D721Med (cell line): ENCODE measurements at regions not wholly inside any gene's neighbourhood (a gene's known extent, or its start where the extent isn't known, plus 50 kb on each side); places are given as distances from the start of the nearest gene placed in this dataset.

ENCODE experiments used
- DNase-seq: peaks from one replicate; pipeline ENCODE4 v3.0.0; 2011; ENCODE audit warnings: low spot score; ENCODE audit not compliant: insufficient read length
- FAIRE-seq: peaks from 2 replicates; lab custom pipeline; 2011; peaks lifted over from hg19 to GRCh38; lab: Jason Lieb, UNC
- CTCF ChIP-seq: IDR thresholded peaks from 2 replicates; pipeline ENCODE4 v1.5.1; 2012; ENCODE audit warnings: mild to moderate bottlenecking, control low read depth; ENCODE audit not compliant: insufficient read depth; ENCODE audit errors: missing control alignments

DNA sequence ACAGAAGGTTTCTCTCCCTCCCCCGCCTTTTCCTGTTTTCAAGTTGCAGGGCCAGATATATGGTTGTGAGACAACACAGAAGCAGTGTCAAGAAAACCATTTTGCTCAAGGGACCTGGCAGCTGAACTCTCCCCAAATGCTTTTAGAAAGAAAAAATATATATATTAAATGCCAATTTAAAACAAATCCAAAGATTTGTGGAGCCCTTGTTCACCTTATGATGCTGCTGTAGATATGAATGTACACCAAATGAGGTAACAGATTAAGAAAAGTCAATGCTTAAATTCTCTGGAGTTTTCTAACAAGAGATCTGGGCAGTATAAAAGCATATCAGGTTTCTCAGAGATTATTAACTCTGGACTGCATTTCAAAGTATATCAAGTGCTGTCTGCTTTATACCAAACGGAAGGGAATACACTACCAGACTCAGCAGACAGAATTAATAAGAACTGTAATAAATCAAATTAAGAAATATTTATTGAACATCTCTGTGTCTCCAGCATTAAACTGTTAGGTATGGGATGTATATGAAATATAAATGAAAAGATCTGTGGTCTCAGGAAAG lies 357.5 kb downstream of the HDGFL1 start:
- no peak for TF ChIP-seq CTCF
- FAIRE-seq (no peak), DNase-seq (no peak)

DNA sequence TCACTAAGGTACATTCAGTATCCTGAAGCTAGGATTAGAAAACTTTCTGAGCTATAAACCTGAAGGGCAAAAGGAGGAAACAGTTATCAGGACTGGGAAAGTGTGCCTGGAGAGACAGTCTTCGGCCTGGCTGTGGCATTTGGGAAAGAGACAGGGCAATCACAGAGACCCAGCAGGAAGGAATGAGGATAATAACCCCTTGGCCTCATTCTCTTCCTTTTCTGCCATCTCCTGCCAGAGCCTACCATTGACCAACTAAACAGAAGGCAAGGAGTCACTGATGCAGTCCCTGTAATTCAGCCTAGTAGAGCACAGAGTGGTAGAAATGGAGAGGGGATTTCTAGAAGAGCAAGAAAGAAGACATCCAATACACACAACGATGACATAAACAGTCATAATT lies 359.4 kb downstream of the HDGFL1 start:
- no peak for TF ChIP-seq CTCF
- DNase-seq: no peak
- no peak for FAIRE-seq

DNA sequence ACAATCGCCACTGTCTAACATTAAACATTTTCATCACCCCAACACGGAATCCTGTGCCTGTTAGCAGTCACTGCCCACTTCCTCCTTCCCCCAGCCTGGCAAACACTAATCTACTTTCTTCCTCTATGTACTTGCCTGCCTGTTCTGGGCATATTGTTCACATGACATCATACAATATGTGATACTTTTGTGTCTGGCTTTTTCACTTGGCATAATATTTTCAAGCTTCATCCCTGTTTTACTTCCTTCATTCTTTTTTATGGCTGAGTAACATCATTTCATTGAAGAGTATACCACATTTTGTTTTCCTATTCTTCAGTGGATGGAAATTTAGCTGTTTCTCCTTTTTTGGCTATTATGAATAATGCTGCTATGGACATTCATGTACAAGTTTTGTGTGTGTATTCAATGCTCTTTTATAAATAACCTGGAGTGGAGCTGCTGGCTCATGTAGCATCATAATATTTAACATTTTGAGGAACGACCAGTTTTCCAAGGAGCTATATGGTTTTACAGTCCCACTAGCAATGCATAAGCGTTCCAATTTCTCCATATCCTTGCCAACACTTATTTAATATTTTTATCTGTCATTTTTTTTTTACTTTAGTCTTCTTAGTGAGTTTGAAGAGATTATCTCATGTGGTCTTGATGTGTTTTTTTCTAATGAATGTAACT lies 360.1 kb downstream of the HDGFL1 start:
- TF ChIP-seq CTCF: no peak
- FAIRE-seq: peak; percentile 78
- DNase-seq: no peak

DNA sequence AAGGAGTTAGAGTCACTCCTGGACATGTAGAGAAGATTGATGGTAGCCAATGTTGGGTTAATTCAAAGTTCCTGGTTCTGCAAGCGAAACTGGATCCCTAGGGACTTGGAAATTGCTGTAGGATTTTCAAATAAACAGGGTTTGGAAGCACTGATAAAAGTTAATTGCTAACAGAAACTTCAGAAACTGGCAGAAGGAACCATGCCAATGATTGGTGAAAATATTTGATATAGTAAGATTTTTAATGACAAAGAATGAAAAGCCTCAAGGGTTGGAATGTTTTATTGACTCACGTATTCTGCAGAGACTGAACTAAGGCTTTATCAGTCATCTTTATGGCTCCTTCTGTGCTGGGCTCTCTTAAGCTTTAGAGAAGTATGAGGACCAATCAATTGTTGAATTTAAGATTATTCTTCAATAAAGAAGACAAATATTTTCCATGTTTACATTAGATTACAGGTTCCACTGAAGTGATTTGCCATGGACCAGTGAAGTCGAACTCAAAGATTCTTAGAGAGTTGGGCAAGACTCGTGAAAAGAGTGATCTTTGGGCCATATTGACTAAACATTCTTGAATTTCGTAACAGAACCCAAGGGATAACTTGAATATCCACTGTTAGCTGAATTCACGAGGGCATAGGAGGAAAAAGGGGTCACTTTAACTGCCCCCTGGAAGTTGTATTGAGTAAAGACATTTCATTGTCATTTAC lies 371.4 kb downstream of the HDGFL1 start:
- DNase-seq: no peak
- no peak for FAIRE-seq
- no peak for TF ChIP-seq CTCF

DNA sequence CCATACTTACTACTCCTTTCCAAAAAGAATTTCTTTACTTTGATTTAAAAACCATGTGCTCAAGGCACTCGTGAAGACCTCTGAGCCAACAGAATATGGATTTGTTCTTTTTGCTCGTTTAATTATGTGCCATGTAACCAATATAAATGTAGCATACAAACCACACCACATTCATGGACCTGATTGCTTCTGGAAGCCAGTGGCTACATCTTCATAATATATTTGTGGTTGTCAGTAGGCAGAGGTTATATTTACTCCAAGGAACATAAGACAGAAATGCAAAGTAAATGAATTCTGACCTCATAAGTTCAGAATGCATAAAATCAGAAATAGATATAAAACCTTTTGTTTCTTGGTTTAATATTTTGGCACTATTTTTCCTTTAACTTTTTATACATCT lies 373.0 kb downstream of the HDGFL1 start:
- no peak for FAIRE-seq
- no peak for DNase-seq
- TF ChIP-seq CTCF: no peak

- no peak for DNase-seq
- peak; percentile 35 for FAIRE-seq
- no peak for TF ChIP-seq CTCF
Observed at GRCh38 chr6:22943327-22943726, 374.0 kb downstream of the HDGFL1 start.

DNA sequence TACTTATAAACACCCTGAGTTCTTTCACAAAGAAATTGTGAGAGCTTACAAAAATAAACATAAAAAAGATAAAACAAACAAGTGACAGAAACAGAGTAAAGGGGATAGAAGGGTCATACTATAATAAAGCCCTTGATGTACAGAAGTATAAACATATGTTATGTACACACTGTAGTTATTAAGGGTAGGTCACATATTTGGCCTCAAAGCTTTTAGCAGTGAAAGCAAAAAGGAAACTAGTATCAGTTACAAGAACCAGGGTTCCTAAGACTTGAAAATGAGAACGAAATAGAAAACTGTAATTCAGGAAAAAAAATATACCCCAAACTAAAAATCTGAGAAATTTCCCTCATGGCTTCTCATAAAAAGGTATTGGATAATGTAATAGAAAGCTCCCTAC lies 380.6 kb downstream of the HDGFL1 start:
- FAIRE-seq (no peak), DNase-seq (no peak)
- no peak for TF ChIP-seq CTCF
